ENCODE measurements at regions not wholly inside any gene's neighbourhood (a gene's known extent, or its start where the extent isn't known, plus 50 kb on each side); places are given as distances from the start of the nearest gene placed in this dataset.

DNA sequence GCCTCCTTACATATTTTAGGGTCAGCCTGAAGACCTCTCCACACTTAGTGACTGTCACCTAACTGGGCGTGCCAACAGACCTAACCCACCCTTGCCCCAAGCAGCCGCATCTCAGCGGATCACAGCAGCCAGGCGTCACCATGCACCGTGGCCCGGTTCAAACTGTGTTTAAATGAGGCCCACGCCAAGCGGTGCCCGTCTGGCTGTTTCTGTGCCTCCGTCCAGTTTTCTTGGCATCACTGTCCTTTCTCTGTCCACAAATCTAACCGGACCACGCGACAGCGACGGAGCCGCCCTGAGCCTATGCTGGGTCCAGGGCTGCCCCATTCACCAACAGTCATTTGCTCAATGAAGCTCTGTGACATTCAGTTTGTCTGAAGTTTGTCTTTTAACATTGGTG is 393.3 kb downstream of the THBS2 start (continued):
- TF ChIP-seq EZH2phosphoT487 (IDR thresholded peaks at IDR 0.05; ENCODE audit: borderline replicate concordance, low read depth) (no peak), NRF1 (IDR thresholded peaks at IDR 0.05; ENCODE audit: low read depth, low read length) (no peak), FOXM1 (IDR thresholded peaks at IDR 0.05; ENCODE audit: low read depth) (no peak), ELF1 (IDR thresholded peaks at IDR 0.05) (no peak), NFIC (IDR thresholded peaks at IDR 0.05; ENCODE audit: borderline replicate concordance) (no peak), EP300 (IDR thresholded peaks at IDR 0.05; ENCODE audit: borderline replicate concordance in 1 of 2, low read depth in 1 of 2, low read length in 1 of 2) (no peak), RXRA (IDR thresholded peaks at IDR 0.05; ENCODE audit: borderline replicate concordance, low read depth) (no peak)
- TF ChIP-seq, protein P1, sequence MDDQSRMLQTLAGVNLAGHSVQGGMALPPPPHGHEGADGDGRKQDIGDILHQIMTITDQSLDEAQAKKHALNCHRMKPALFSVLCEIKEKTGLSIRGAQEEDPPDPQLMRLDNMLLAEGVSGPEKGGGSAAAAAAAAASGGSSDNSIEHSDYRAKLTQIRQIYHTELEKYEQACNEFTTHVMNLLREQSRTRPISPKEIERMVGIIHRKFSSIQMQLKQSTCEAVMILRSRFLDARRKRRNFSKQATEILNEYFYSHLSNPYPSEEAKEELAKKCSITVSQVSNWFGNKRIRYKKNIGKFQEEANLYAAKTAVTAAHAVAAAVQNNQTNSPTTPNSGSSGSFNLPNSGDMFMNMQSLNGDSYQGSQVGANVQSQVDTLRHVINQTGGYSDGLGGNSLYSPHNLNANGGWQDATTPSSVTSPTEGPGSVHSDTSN (IDR thresholded peaks at IDR 0.05), result no peak
- TF ChIP-seq, protein P2, sequence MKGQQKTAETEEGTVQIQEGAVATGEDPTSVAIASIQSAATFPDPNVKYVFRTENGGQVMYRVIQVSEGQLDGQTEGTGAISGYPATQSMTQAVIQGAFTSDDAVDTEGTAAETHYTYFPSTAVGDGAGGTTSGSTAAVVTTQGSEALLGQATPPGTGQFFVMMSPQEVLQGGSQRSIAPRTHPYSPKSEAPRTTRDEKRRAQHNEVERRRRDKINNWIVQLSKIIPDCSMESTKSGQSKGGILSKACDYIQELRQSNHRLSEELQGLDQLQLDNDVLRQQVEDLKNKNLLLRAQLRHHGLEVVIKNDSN (IDR thresholded peaks at IDR 0.05; ENCODE audit: borderline replicate concordance, low read depth), result no peak

DNA sequence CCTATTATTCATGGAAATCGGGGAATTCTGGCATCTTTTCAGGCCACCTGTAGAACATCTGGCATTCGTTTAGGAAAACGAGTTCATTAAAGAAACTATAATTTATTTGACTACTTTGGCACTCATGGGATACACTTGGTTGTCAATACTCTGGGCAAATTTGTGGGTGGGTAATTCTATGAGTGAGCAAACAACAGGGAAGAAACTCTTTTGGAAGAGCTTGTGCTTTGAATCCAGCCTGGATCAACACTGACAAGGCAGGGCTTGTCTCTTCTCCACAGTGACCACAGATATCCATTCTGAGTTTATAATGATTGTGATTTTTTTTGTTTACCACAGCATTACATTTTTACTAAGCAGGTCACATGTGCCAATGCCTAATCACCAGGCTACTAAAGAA is 394.7 kb downstream of the THBS2 start:
- CTCF ChIA-PET, result no interaction called here
- Histone ChIP-seq H3F3A (replicated peaks; ENCODE audit: insufficient read depth) (no peaks in the 10 kb centered on the region), H3K9me3 (no peaks in the 10 kb centered on the region), H3K4me1 (ENCODE audit: control insufficient read depth in 1 of 2, insufficient read depth in 2 of 2, low read depth in 1 of 2, low read length in 1 of 2) (no peaks in the 10 kb centered on the region; a peak in 1 of 4 replicates), H3K27ac (ENCODE audit: low read depth in 2 of 2, low read length in 1 of 2) (no peak overlapping the region), H2AFZ (ENCODE audit: low read depth) (no peak overlapping the region), H3K9me2 (no peaks in the 10 kb centered on the region), H3K9ac (no peak overlapping the region), H3K4me2 (no peak overlapping the region), H3K4me3 (ENCODE audit: low read depth in 2 of 2, low read length in 1 of 2) (no peak overlapping the region), H4K20me1 (ENCODE audit: insufficient read depth) (no peaks in the 10 kb centered on the region), H3K79me2 (ENCODE audit: insufficient read depth) (no peaks in the 10 kb centered on the region), H3K27me3 (ENCODE audit: insufficient read depth) (no peaks in the 10 kb centered on the region), H3K36me3 (replicated peaks in 1 of 2; ENCODE audit: control insufficient read depth in 1 of 2, insufficient read depth in 2 of 2, low read length in 1 of 2) (no peaks in the 10 kb centered on the region)
- 19% methylated on average over 3 of the region's 3 CpGs for WGBS (ENCODE audit: low lambda C conversion rate)
- no peak for DNase-seq
- TF ChIP-seq, protein P3, sequence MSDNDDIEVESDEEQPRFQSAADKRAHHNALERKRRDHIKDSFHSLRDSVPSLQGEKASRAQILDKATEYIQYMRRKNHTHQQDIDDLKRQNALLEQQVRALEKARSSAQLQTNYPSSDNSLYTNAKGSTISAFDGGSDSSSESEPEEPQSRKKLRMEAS (IDR thresholded peaks at IDR 0.05; ENCODE audit: low read depth), result no peak
- TF ChIP-seq, protein P4, sequence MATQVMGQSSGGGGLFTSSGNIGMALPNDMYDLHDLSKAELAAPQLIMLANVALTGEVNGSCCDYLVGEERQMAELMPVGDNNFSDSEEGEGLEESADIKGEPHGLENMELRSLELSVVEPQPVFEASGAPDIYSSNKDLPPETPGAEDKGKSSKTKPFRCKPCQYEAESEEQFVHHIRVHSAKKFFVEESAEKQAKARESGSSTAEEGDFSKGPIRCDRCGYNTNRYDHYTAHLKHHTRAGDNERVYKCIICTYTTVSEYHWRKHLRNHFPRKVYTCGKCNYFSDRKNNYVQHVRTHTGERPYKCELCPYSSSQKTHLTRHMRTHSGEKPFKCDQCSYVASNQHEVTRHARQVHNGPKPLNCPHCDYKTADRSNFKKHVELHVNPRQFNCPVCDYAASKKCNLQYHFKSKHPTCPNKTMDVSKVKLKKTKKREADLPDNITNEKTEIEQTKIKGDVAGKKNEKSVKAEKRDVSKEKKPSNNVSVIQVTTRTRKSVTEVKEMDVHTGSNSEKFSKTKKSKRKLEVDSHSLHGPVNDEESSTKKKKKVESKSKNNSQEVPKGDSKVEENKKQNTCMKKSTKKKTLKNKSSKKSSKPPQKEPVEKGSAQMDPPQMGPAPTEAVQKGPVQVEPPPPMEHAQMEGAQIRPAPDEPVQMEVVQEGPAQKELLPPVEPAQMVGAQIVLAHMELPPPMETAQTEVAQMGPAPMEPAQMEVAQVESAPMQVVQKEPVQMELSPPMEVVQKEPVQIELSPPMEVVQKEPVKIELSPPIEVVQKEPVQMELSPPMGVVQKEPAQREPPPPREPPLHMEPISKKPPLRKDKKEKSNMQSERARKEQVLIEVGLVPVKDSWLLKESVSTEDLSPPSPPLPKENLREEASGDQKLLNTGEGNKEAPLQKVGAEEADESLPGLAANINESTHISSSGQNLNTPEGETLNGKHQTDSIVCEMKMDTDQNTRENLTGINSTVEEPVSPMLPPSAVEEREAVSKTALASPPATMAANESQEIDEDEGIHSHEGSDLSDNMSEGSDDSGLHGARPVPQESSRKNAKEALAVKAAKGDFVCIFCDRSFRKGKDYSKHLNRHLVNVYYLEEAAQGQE (IDR thresholded peaks at IDR 0.05; ENCODE audit: low read depth, low read length), result no peak
- TF ChIP-seq GABPA (IDR thresholded peaks at IDR 0.05; ENCODE audit: low read depth) (no peak), GATA2 (CRISPR knock-in tag; IDR thresholded peaks at IDR 0.05) (no peak), CHD2 (IDR thresholded peaks at IDR 0.05; ENCODE audit: low read length, partially characterized antibody) (no peak), RCOR1 (IDR thresholded peaks at IDR 0.05; ENCODE audit: low read length) (no peak), EP300 (IDR thresholded peaks at IDR 0.05; ENCODE audit: borderline replicate concordance in 1 of 2, low read depth in 1 of 2, low read length in 1 of 2) (no peak), FOXJ3 (CRISPR knock-in tag; IDR thresholded peaks at IDR 0.05) (no peak), FOSL2 (IDR thresholded peaks at IDR 0.05; ENCODE audit: borderline replicate concordance, low read depth) (no peak), NRF1 (IDR thresholded peaks at IDR 0.05; ENCODE audit: low read depth, low read length) (no peak), TAF1 (IDR thresholded peaks at IDR 0.05; ENCODE audit: borderline replicate concordance, low read depth, low read length) (no peak), RXRA (IDR thresholded peaks at IDR 0.05; ENCODE audit: borderline replicate concordance, low read depth) (no peak), JUND (IDR thresholded peaks at IDR 0.05) (no peak)
- POLR2A ChIA-PET, result no interaction called here
